Suprapubic skin (tissue), 4 donors: ENCODE measurements at regions not wholly inside any gene's neighbourhood (a gene's known extent, or its start where the extent isn't known, plus 50 kb on each side); places are given as distances from the start of the nearest gene placed in this dataset.

Experiments used
- DNase-seq, 2 donors: peaks; one replicate each; pipeline ENCODE4 v3.0.0-alpha.2; 2019; ENCODE audit warnings: low spot score in 2 of 2
- H3K27ac ChIP-seq: fragments of 200-600 bp; sonication (generic); one replicate; pipeline ENCODE4 v1.5.1; 2019
- H3K27me3 ChIP-seq: fragments of 200-600 bp; sonication (generic); one replicate; pipeline ENCODE4 v1.5.1; 2019
- H3K36me3 ChIP-seq: fragments of 200-600 bp; sonication (generic); one replicate; pipeline ENCODE4 v1.5.1; 2019
- H3K4me1 ChIP-seq: fragments of 200-600 bp; sonication (generic); one replicate; pipeline ENCODE4 v1.5.1; 2019
- H3K4me3 ChIP-seq: fragments of 200-600 bp; sonication (generic); one replicate; pipeline ENCODE4 v1.5.1; 2019; ENCODE audit warnings: mild to moderate bottlenecking
- H3K9me3 ChIP-seq: fragments of 200-600 bp; sonication (generic); one replicate; pipeline ENCODE4 v1.5.1; 2019
- CTCF ChIP-seq, 2 donors: fragments of 200-600 bp in 1 of 2; fragments of 450-650 bp in 1 of 2; sonication (generic) in 1 of 2; IDR thresholded peaks; one replicate each; pipeline ENCODE4 v1.5.1; 2016 to 2019; ENCODE audit warnings: antibody characterized with exemption in 2 of 2, mild to moderate bottlenecking in 1 of 2, moderate library complexity in 1 of 2
- EP300 ChIP-seq: sonication (generic); formaldehyde crosslinking; IDR thresholded peaks from one replicate; pipeline ENCODE4 v1.6.1; 2017; ENCODE audit warnings: antibody characterized with exemption
- POLR2A ChIP-seq, 2 donors: fragments of 450-650 bp; IDR thresholded peaks; one replicate each; pipeline ENCODE4 v1.6.1; 2017; ENCODE audit warnings: antibody characterized with exemption in 2 of 2, mild to moderate bottlenecking in 2 of 2, moderate library complexity in 2 of 2
- POLR2AphosphoS5 ChIP-seq, 3 donors: sonication (generic); formaldehyde crosslinking; IDR thresholded peaks; one replicate each; pipeline ENCODE4 v1.6.1; 2017; ENCODE audit warnings: antibody characterized with exemption in 3 of 3
- WGBS: methylation state at CpG from one replicate; pipeline ENCODE4 v1.1.5; 2018; 5-methylcytosine and 5-hydroxymethylcytosine counted together

- no peak overlapping the region for H3K4me3 ChIP-seq
- no peaks in the 10 kb centered on the region for H3K9me3 ChIP-seq
- peak in 1 of 2 donors; percentile 31 for DNase-seq
- WGBS = 93% methylated on average over 2 of the region's 5 CpGs
- no peak for TF ChIP-seq CTCF (IDR thresholded peaks at IDR 0.05)
- TF ChIP-seq POLR2AphosphoS5 (IDR thresholded peaks at IDR 0.05) = no peak
- TF ChIP-seq EP300 = no peak
- no peak for TF ChIP-seq POLR2A (IDR thresholded peaks at IDR 0.05)
- no peaks in the 10 kb centered on the region for H3K4me1 ChIP-seq
- no peaks in the 10 kb centered on the region for H3K27me3 ChIP-seq
- no peaks in the 10 kb centered on the region for H3K36me3 ChIP-seq
- no peak overlapping the region for H3K27ac ChIP-seq
Observed at GRCh38 chr6:76817429-76817828, 645.9 kb downstream of the HTR1B start.

- no peak for DNase-seq
- Histone ChIP-seq H3K36me3 (no peaks in the 10 kb centered on the region), H3K27me3 (no peaks in the 10 kb centered on the region), H3K27ac (no peak overlapping the region), H3K4me1 (no peaks in the 10 kb centered on the region), H3K4me3 (no peak overlapping the region), H3K9me3 (no peaks in the 10 kb centered on the region)
- TF ChIP-seq POLR2A (IDR thresholded peaks at IDR 0.05) (no peak), EP300 (no peak), CTCF (IDR thresholded peaks at IDR 0.05) (no peak), POLR2AphosphoS5 (IDR thresholded peaks at IDR 0.05) (no peak)
- 60% methylated on average over 7 of the region's 7 CpGs for WGBS
Observed at GRCh38 chr6:76814496-76815458, 648.5 kb downstream of the HTR1B start.

- no peaks in the 10 kb centered on the region for H3K9me3 ChIP-seq
- H3K36me3 ChIP-seq = no peaks in the 10 kb centered on the region
- H3K27me3 ChIP-seq = no peaks in the 10 kb centered on the region
- 97% methylated on average over 13 of the region's 13 CpGs for WGBS
- peak in 1 of 2 donors; percentile 34 for DNase-seq
- H3K4me1 ChIP-seq = no peaks in the 10 kb centered on the region
- no peak overlapping the region for H3K4me3 ChIP-seq
- H3K27ac ChIP-seq = no peak overlapping the region
- TF ChIP-seq EP300 (no peak), CTCF (IDR thresholded peaks at IDR 0.05) (no peak), POLR2A (IDR thresholded peaks at IDR 0.05) (no peak), POLR2AphosphoS5 (IDR thresholded peaks at IDR 0.05) (no peak)
Observed at GRCh38 chr6:76810286-76810685, 653.0 kb downstream of the HTR1B start.

- WGBS = 93% methylated on average over 5 of the region's 5 CpGs
- H3K4me1 ChIP-seq = no peaks in the 10 kb centered on the region
- TF ChIP-seq CTCF (IDR thresholded peaks at IDR 0.05) = no peak
- no peak for TF ChIP-seq POLR2A (IDR thresholded peaks at IDR 0.05)
- no peak for TF ChIP-seq EP300
- no peak for TF ChIP-seq POLR2AphosphoS5 (IDR thresholded peaks at IDR 0.05)
Observed at GRCh38 chr6:76803038-76803580, 660.2 kb downstream of the HTR1B start.

GRCh38 chr6:76792394-76792793, 670.9 kb downstream of the HTR1B start:
- no peaks in the 10 kb centered on the region for H3K27me3 ChIP-seq
- WGBS = 48% methylated on average over 1 of the region's 1 CpG
- H3K36me3 ChIP-seq = no peaks in the 10 kb centered on the region
- DNase-seq = no peak
- TF ChIP-seq CTCF (IDR thresholded peaks at IDR 0.05) (no peak), EP300 (no peak), POLR2AphosphoS5 (IDR thresholded peaks at IDR 0.05) (no peak), POLR2A (IDR thresholded peaks at IDR 0.05) (no peak)
- no peak overlapping the region for H3K27ac ChIP-seq
- no peaks in the 10 kb centered on the region for H3K9me3 ChIP-seq
- H3K4me1 ChIP-seq = no peaks in the 10 kb centered on the region
- H3K4me3 ChIP-seq = no peak overlapping the region

More at GRCh38 chr6:76803038-76803580, 660.2 kb downstream of the HTR1B start:
- DNase-seq = no peak
- no peaks in the 10 kb centered on the region for H3K9me3 ChIP-seq
- no peak overlapping the region for H3K27ac ChIP-seq
- H3K4me3 ChIP-seq = no peak overlapping the region
- no peaks in the 10 kb centered on the region for H3K27me3 ChIP-seq
- no peaks in the 10 kb centered on the region for H3K36me3 ChIP-seq
